Fibroblast of lung (primary cell): ENCODE measurements at regions not wholly inside any gene's neighbourhood (a gene's known extent, or its start where the extent isn't known, plus 50 kb on each side); places are given as distances from the start of the nearest gene placed in this dataset.

Experiments
- DNase-seq, 2 donors: peaks; one replicate each; pipeline versions ENCODE4 v3.0.0 to v3.0.0-alpha.2; 2010; ENCODE audit warnings: low read depth in 2 of 2
- H2AFZ ChIP-seq: 2 replicates; pipeline ENCODE4 v1.5.1; 2012; ENCODE audit warnings: low read length, control low read depth, inconsistent platforms
- H3K27ac ChIP-seq: 2 replicates; pipeline ENCODE4 v1.5.1; 2011; ENCODE audit warnings: low read length, control low read depth; ENCODE audit not compliant: insufficient read depth
- H3K27me3 ChIP-seq: 2 replicates; pipeline ENCODE4 v1.5.1; 2011; ENCODE audit warnings: mild to moderate bottlenecking, low read length; ENCODE audit not compliant: control insufficient read depth, insufficient read depth
- H3K36me3 ChIP-seq: 2 replicates; pipeline ENCODE4 v1.5.1; 2011; ENCODE audit warnings: low read length; ENCODE audit not compliant: control insufficient read depth, insufficient read depth
- H3K4me1 ChIP-seq: 2 replicates; pipeline ENCODE4 v1.5.1; 2011; ENCODE audit warnings: low read length; ENCODE audit not compliant: control insufficient read depth, insufficient read depth; ENCODE audit errors: extremely low read depth
- H3K4me2 ChIP-seq: 2 replicates; pipeline ENCODE4 v1.5.1; 2011; ENCODE audit warnings: low read length, control low read depth; ENCODE audit not compliant: insufficient read depth; ENCODE audit errors: extremely low read depth
- H3K4me3 ChIP-seq, 4 experiments: fragments of 200-600 bp in 1 of 4; sonication (generic) in 1 of 4; replicated peaks in 1 of 4; 2 replicates each; pipeline ENCODE4 v1.5.1; 2011 to 2016; ENCODE audit warnings: low read length in 4 of 4, low read depth in 3 of 4, mild to moderate bottlenecking in 3 of 4, control low read depth in 2 of 4, inconsistent platforms in 1 of 4, mixed read lengths in 1 of 4; ENCODE audit not compliant: insufficient read depth in 1 of 4; ENCODE audit errors: control extremely low read depth in 1 of 4
- H3K79me2 ChIP-seq: 2 replicates; pipeline ENCODE4 v1.5.1; 2012; ENCODE audit warnings: mild to moderate bottlenecking, low read length, inconsistent platforms; ENCODE audit not compliant: control insufficient read depth, insufficient read depth
- H3K9ac ChIP-seq: 2 replicates; pipeline ENCODE4 v1.5.1; 2011; ENCODE audit warnings: mild to moderate bottlenecking, low read length, control low read depth; ENCODE audit not compliant: insufficient read depth
- H3K9me3 ChIP-seq: 2 replicates; pipeline ENCODE4 v1.5.1; 2012; ENCODE audit warnings: low read depth, low read length; ENCODE audit not compliant: control insufficient read depth, insufficient read depth
- H4K20me1 ChIP-seq: 2 replicates; pipeline ENCODE4 v1.5.1; 2011; ENCODE audit warnings: low read length; ENCODE audit not compliant: control insufficient read depth, insufficient read depth; ENCODE audit errors: extremely low read depth
- CTCF ChIP-seq, 2 donors: IDR thresholded peaks in 1 of 2; conservative IDR thresholded peaks in 1 of 2; 1 replicate in 1 of 2; 2 replicates in 1 of 2; pipeline ENCODE4 v1.5.1; 2011 to 2012; ENCODE audit warnings: low read length in 2 of 2, control low read depth in 1 of 2, inconsistent platforms in 1 of 2, low read depth in 1 of 2, mild to moderate bottlenecking in 1 of 2
- EZH2 ChIP-seq: IDR thresholded peaks from 2 replicates; pipeline ENCODE4 v1.5.1; 2012; ENCODE audit warnings: low read length, control low read depth, mild to moderate bottlenecking; ENCODE audit errors: missing control alignments

GRCh38 chr16:76201385-76201784 is 75.8 kb upstream of the CNTNAP4 start:
- Histone ChIP-seq H3K9ac (no peak overlapping the region), H3K79me2 (no peaks in the 10 kb centered on the region), H3K27ac (no peak overlapping the region), H3K4me2 (no peak overlapping the region), H3K9me3 (no peaks in the 10 kb centered on the region), H4K20me1 (no peaks in the 10 kb centered on the region), H3K4me1 (no peaks in the 10 kb centered on the region), H3K36me3 (no peaks in the 10 kb centered on the region), H3K4me3 (no peak overlapping the region), H2AFZ (no peak overlapping the region), H3K27me3 (no peaks in the 10 kb centered on the region)
- TF ChIP-seq CTCF (conservative IDR thresholded peaks at IDR 0.05 in 1 of 2, IDR thresholded peaks at IDR 0.05 in 1 of 2; ENCODE audit: low read depth in 1 of 2, low read length in 2 of 2) (no peak), EZH2 (no peak)
- DNase-seq, result no peak

GRCh38 chr16:76204249-76204648 is 73.0 kb upstream of the CNTNAP4 start:
- TF ChIP-seq CTCF (conservative IDR thresholded peaks at IDR 0.05 in 1 of 2, IDR thresholded peaks at IDR 0.05 in 1 of 2; ENCODE audit: low read depth in 1 of 2, low read length in 2 of 2) (no peak), EZH2 (no peak)
- Histone ChIP-seq H3K36me3 (no peaks in the 10 kb centered on the region), H3K4me3 (no peak overlapping the region), H3K27ac (no peak overlapping the region), H3K79me2 (no peaks in the 10 kb centered on the region), H3K4me2 (no peak overlapping the region), H3K9ac (no peak overlapping the region), H2AFZ (no peak overlapping the region), H3K9me3 (no peaks in the 10 kb centered on the region), H3K4me1 (no peaks in the 10 kb centered on the region), H4K20me1 (no peaks in the 10 kb centered on the region), H3K27me3 (no peaks in the 10 kb centered on the region)
- no peak for DNase-seq

- H3K4me1 ChIP-seq, result no peaks in the 10 kb centered on the region
- H3K4me3 ChIP-seq, result no peak overlapping the region
- H3K27ac ChIP-seq, result no peak overlapping the region
- no peak for TF ChIP-seq EZH2
- TF ChIP-seq CTCF (conservative IDR thresholded peaks at IDR 0.05 in 1 of 2, IDR thresholded peaks at IDR 0.05 in 1 of 2; ENCODE audit: low read depth in 1 of 2, low read length in 2 of 2), result no peak
- H2AFZ ChIP-seq, result no peak overlapping the region
- no peak overlapping the region for H3K4me2 ChIP-seq
- H3K9me3 ChIP-seq, result no peaks in the 10 kb centered on the region
- H3K27me3 ChIP-seq, result no peaks in the 10 kb centered on the region
- no peaks in the 10 kb centered on the region for H3K36me3 ChIP-seq
- no peak for DNase-seq
- H4K20me1 ChIP-seq, result no peaks in the 10 kb centered on the region
- H3K9ac ChIP-seq, result no peak overlapping the region
- no peaks in the 10 kb centered on the region for H3K79me2 ChIP-seq
Observed at GRCh38 chr16:76207270-76207669, 69.9 kb upstream of the CNTNAP4 start.
